PC-9 (cell line): ENCODE measurements at regions not wholly inside any gene's neighbourhood (a gene's known extent, or its start where the extent isn't known, plus 50 kb on each side); places are given as distances from the start of the nearest gene placed in this dataset.

Experiments
- CTCF ChIP-seq: fragments of 200-600 bp; sonication (generic); conservative IDR thresholded peaks from 2 replicates; pipeline ENCODE4 v1.6.1; 2017; ENCODE audit warnings: mixed run types, antibody characterized with exemption, mild to moderate bottlenecking, moderate library complexity
- EZH2 ChIP-seq: fragments of 200-600 bp; sonication (generic); IDR thresholded peaks from 2 replicates; pipeline ENCODE4 v1.8.0; 2017; ENCODE audit warnings: antibody characterized with exemption, low read depth

GRCh38 chr11:13119361-13119760 is 110.2 kb downstream of the RASSF10 start:
- TF ChIP-seq CTCF (no peak), EZH2 (no peak)
